ENCODE measurements at regions not wholly inside any gene's neighbourhood (a gene's known extent, or its start where the extent isn't known, plus 50 kb on each side); places are given as distances from the start of the nearest gene placed in this dataset.

DNA sequence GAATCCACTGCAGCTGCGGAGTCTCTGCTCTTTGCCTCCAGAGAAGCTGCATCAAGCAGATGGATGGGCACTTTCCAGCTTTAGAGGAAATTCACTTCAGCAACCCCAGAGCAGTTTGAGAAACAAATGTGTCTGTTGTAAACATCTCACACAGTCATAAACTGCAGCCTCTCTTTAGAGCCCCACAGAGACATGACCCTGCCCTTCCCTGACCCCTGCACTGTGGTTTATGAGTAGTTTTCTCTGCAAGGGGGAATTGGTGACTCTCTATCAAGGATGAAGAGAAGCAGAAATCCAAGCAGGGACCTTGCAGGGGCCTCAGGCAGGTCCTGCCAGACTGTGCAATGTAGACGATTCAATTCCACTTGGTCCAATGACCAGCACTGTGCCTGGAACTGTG lies 160.2 kb downstream of the SH2D4B start:
- no peak for DNase-seq (ENCODE audit: insufficient read length, low spot score)
- TF ChIP-seq, protein P1, sequence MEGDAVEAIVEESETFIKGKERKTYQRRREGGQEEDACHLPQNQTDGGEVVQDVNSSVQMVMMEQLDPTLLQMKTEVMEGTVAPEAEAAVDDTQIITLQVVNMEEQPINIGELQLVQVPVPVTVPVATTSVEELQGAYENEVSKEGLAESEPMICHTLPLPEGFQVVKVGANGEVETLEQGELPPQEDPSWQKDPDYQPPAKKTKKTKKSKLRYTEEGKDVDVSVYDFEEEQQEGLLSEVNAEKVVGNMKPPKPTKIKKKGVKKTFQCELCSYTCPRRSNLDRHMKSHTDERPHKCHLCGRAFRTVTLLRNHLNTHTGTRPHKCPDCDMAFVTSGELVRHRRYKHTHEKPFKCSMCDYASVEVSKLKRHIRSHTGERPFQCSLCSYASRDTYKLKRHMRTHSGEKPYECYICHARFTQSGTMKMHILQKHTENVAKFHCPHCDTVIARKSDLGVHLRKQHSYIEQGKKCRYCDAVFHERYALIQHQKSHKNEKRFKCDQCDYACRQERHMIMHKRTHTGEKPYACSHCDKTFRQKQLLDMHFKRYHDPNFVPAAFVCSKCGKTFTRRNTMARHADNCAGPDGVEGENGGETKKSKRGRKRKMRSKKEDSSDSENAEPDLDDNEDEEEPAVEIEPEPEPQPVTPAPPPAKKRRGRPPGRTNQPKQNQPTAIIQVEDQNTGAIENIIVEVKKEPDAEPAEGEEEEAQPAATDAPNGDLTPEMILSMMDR (IDR thresholded peaks at IDR 0.05; ENCODE audit: insufficient read depth, missing control alignments): no peak
- FAIRE-seq: no peak

DNA sequence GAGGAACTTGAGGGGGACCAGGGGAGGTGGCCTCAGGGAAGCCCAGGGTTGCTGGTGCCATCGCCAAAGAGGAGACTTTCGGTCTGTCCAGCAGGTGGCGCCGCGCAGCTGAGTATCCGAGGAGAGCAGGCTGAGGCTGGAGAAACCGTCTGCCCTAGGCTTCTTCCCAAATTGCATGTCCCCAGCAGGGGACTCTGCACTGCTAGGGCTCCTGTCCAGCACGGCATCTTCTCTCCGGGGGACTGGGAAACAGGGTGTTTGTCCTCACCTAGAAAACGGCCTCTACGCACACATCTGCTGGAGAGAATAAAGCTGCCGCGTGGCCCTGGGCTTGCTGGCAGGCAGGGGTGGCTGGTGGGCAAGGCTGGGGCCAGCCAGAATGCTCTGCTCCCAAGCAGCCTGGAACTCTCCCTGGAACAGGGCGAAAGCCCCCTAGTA lies 161.9 kb downstream of the SH2D4B start:
- no peak for FAIRE-seq
- TF ChIP-seq, protein P1 (IDR thresholded peaks at IDR 0.05; ENCODE audit: insufficient read depth, missing control alignments): peak; percentile 88
- peak; percentile 38 for DNase-seq (ENCODE audit: insufficient read length, low spot score)

DNA sequence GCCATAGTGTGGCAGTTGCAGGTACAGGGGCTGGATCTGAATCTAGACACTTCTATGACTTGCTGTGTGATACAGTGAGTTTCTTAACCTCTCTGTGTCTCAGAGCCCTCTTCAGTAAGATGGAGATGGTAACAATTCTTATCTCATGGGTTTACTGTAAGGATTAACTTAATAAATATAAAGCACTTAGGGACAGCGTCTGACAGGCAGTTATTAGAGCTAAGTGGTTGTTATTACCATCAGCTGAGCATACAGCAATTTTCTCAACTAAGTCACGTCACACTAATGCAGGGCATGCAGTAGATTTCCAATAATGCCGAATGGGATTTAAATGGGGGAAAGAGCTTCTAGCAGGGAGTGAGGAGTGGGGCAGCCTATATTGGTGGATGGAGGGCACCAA lies 162.6 kb downstream of the SH2D4B start:
- TF ChIP-seq, protein P1 (IDR thresholded peaks at IDR 0.05; ENCODE audit: insufficient read depth, missing control alignments): no peak
- DNase-seq (ENCODE audit: insufficient read length, low spot score) (peak; percentile 51), FAIRE-seq (no peak)

DNA sequence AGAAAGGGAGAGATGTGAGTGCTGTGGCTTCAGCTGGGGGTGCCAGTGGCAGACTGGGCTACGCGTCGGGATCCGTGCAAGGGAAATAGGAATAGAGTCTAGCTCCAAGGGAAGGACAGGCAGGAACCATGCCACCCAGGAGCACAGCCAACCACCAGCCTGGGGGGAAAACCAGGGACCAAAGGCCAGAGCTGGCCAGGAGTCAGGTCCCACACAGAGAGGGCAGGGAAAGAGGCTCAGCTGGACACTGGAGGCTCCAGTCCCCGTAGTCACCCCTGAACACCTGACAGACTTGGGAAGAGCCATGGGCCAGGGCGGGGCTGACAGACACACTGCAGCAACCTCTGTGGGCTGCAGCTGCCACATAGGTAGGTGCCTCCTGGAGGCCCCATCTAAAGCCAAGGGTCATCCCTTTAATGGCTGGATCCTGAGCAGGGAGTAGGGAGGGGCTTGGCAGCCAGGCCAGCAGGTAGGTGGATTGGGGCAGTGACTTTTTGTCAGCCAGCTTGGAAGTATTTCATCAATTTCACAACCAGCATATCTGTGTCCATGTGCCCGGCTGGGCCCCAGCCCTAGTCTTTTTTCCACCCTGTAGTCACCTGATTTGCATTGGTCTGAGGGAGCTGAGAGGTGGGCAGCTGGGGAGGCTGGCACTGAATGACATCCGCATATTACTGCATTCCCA lies 163.2 kb downstream of the SH2D4B start:
- DNase-seq (ENCODE audit: insufficient read length, low spot score) (no peak), FAIRE-seq (no peak)
- TF ChIP-seq, protein P1 (IDR thresholded peaks at IDR 0.05; ENCODE audit: insufficient read depth, missing control alignments): no peak

DNA sequence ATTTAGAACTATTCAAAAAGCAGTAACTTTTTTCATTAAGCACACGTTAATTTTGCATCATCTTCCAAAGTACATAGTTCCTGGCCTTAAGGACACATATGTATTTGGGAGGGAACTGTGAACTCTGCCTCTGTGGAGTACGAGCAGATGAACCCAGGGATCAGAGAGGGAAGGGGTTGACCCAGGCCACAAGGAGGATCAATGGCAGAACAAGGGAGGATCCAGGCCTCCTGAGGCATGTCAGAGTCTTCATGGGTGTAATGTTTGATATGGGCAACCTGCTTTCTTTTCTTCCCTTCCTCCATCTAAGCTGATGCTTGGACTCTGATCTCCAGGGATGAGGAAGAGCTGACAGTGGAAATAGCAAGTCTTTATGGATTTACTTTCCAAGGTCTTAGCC lies 164.0 kb downstream of the SH2D4B start:
- FAIRE-seq: no peak
- DNase-seq (ENCODE audit: insufficient read length, low spot score): no peak
- TF ChIP-seq, protein P1 (IDR thresholded peaks at IDR 0.05; ENCODE audit: insufficient read depth, missing control alignments): no peak

DNA sequence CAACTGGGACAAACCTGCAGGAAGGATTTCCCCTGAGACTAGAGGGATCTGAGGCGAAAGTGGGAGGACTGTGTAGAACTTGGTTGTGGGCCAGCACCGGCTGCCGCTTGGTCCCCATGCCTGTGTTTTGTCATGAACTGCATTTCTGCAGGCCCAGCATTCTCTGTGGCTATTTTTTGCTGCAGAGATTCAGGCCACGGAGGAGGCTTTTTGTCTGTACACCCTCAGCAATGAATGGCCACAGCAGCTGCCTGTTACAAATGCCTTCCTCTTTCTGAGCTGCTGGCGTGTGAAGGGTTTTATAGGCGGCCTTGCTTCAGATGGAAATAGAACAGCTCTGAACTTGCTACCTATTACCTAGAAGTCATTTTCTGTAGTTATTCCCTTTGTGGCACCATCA lies 164.4 kb downstream of the SH2D4B start:
- TF ChIP-seq, protein P1 (IDR thresholded peaks at IDR 0.05; ENCODE audit: insufficient read depth, missing control alignments): no peak
- no peak for FAIRE-seq
- no peak for DNase-seq (ENCODE audit: insufficient read length, low spot score)

DNA sequence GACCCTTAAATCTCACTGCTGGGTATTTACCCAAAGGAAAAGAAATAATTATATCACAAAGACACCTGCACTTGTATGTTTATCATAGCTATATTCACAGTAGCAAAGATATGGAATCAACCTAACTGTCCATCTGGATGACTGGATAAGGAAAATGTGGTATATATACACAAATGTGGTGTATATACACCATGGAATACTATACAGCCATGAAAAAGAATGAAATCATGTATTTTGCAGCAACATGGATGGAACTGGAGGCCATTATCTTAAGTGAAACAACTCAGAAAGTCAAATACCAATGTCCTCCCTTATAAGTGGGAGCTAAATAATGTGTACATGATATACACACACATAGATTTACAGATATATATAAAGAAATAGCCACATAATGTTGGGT lies 168.2 kb downstream of the SH2D4B start:
- TF ChIP-seq, protein P1 (IDR thresholded peaks at IDR 0.05; ENCODE audit: insufficient read depth, missing control alignments): no peak
- DNase-seq (ENCODE audit: insufficient read length, low spot score): no peak
- no peak for FAIRE-seq

Data from D721Med (cell line).